Hepatocyte (in vitro differentiated cells): ENCODE measurements at regions not wholly inside any gene's neighbourhood (a gene's known extent, or its start where the extent isn't known, plus 50 kb on each side); places are given as distances from the start of the nearest gene placed in this dataset.

ENCODE experiments used
- CTCF ChIP-seq: fragments of 200-600 bp; sonication (generic); IDR thresholded peaks from 2 replicates; pipeline ENCODE4 v1.5.1; 2016; ENCODE audit warnings: antibody characterized with exemption, mild to moderate bottlenecking; ENCODE audit not compliant: poor library complexity
- EZH2 ChIP-seq: fragments of 200-600 bp; sonication (generic); IDR thresholded peaks from 2 replicates; pipeline ENCODE4 v1.6.1; 2016; ENCODE audit warnings: antibody characterized with exemption, mild to moderate bottlenecking, borderline replicate concordance

- TF ChIP-seq CTCF (no peak), EZH2 (no peak)
Measured at GRCh38 chr15:85999658-86000057, 80.0 kb upstream of the AGBL1 start.
